Naive thymus-derived CD4-positive, alpha-beta T cell (primary cell): ENCODE measurements at regions not wholly inside any gene's neighbourhood (a gene's known extent, or its start where the extent isn't known, plus 50 kb on each side); places are given as distances from the start of the nearest gene placed in this dataset.

ENCODE experiments used
- ATAC-seq: fragments of 150-1000 bp; cut with Tn5 transposase; 2 replicates; pipeline ENCODE4 v1.10.0; 2021; ENCODE audit warnings: mild to moderate bottlenecking, moderate library complexity
- CTCF ChIA-PET: fragments of 350-600 bp; sonication (Branson Sonifier 250); formaldehyde crosslinking; loops from one replicate; lab custom pipeline; 2021; ENCODE audit warnings: antibody characterized with exemption; lab: Charles Lee
- POLR2A ChIA-PET: fragments of 350-600 bp; sonication (Branson Sonifier 250); formaldehyde crosslinking; loops from one replicate; lab custom pipeline; 2021; ENCODE audit warnings: antibody characterized with exemption, inconsistent platforms; lab: Charles Lee
- DNase-seq, 9 donors: peaks; one replicate each; pipeline versions ENCODE4 v3.0.0 to v3.0.0-alpha.2; 2020 to 2022; ENCODE audit warnings: mixed read lengths in 1 of 9
- H3K27ac ChIP-seq: one replicate; pipeline ENCODE4 v1.7.0; 2013; ENCODE audit warnings: mild to moderate bottlenecking, low read depth, low read length, moderate library complexity
- H3K27me3 ChIP-seq, 2 donors: one replicate each; pipeline ENCODE4 v1.7.0; 2013; ENCODE audit warnings: low read length in 2 of 2, mild to moderate bottlenecking in 2 of 2, moderate library complexity in 2 of 2; ENCODE audit not compliant: control insufficient read depth in 2 of 2, insufficient read depth in 2 of 2
- H3K36me3 ChIP-seq, 3 experiments: 1 replicate in 2 of 3; 2 replicates in 1 of 3; pipeline ENCODE4 v1.7.0; 2013; ENCODE audit warnings: low read length in 3 of 3, mild to moderate bottlenecking in 3 of 3, moderate library complexity in 1 of 3; ENCODE audit not compliant: insufficient read depth in 3 of 3, control insufficient read depth in 2 of 3
- H3K4me1 ChIP-seq, 2 donors: one replicate each; pipeline ENCODE4 v1.7.0; 2013; ENCODE audit warnings: low read length in 2 of 2, mild to moderate bottlenecking in 2 of 2, moderate library complexity in 1 of 2; ENCODE audit not compliant: control insufficient read depth in 2 of 2, insufficient read depth in 2 of 2
- H3K4me3 ChIP-seq: 2 replicates; pipeline ENCODE4 v1.7.0; 2013; ENCODE audit warnings: mild to moderate bottlenecking, low read length
- H3K9me3 ChIP-seq, 3 experiments: 1 replicate in 2 of 3; 2 replicates in 1 of 3; pipeline ENCODE4 v1.7.0; 2013; ENCODE audit warnings: low read length in 3 of 3; ENCODE audit not compliant: control insufficient read depth in 2 of 3
- H3K27ac Mint-ChIP-seq, 9 donors: one replicate each; pipeline ENCODE4 v1.8.0; 2020 to 2022; ENCODE audit warnings: mixed read lengths in 9 of 9, mild to moderate bottlenecking in 8 of 9, moderate library complexity in 5 of 9, inconsistent platforms in 2 of 9
- H3K27me3 Mint-ChIP-seq, 5 donors: one replicate each; pipeline ENCODE4 v1.8.0; 2021 to 2022; ENCODE audit warnings: mixed read lengths in 5 of 5, mild to moderate bottlenecking in 1 of 5
- H3K36me3 Mint-ChIP-seq, 5 donors: one replicate each; pipeline ENCODE4 v1.8.0; 2020 to 2022; ENCODE audit warnings: mixed read lengths in 5 of 5, mild to moderate bottlenecking in 3 of 5, inconsistent platforms in 1 of 5
- H3K4me1 Mint-ChIP-seq, 7 donors: one replicate each; pipeline ENCODE4 v1.8.0; 2020 to 2022; ENCODE audit warnings: mixed read lengths in 7 of 7, mild to moderate bottlenecking in 3 of 7, inconsistent platforms in 1 of 7
- H3K4me3 Mint-ChIP-seq, 10 donors: one replicate each; pipeline ENCODE4 v1.8.0; 2020 to 2022; ENCODE audit warnings: mild to moderate bottlenecking in 10 of 10, mixed read lengths in 10 of 10, moderate library complexity in 6 of 10, inconsistent platforms in 2 of 10
- H3K9me3 Mint-ChIP-seq, 11 donors: one replicate each; pipeline ENCODE4 v1.8.0; 2020 to 2022; ENCODE audit warnings: mixed read lengths in 11 of 11, mild to moderate bottlenecking in 4 of 11, inconsistent platforms in 1 of 11, moderate library complexity in 1 of 11
- intact Hi-C, 2 donors: fragments of 100-400 bp; cut with micrococcal nuclease; formaldehyde crosslinking; loops; one replicate each; pipeline ENCODE4 v1.15.1; 2023

DNA sequence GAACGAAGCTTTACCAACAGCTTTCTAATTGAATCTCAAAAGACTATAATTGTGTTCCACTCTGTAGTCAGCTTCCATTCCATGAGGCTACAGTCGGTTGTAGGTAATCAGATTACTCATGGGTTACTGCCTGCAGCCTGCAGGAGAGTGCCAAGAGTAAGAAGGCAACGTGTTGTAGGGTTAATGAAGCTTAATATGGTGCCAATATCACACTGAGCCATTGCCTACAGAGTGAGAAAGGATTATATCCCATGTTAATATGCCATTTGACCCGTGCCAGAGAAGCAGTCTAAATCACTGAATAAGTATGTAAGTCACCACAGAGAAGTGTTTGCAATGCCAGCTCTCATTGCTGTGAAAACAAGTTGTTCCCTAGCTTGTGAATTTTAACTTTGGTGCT, 734.5 kb upstream of the ACVR2A start:
- CTCF ChIA-PET, result interaction anchor here (1.0 kb wide), 1 partner anchor 13 kb away, joined by 3 read pairs; no protein-coding TSS in a partner anchor
- ATAC-seq (no peak), DNase-seq (no peak)
- H3K4me1 ChIP-seq, result no peaks in the 10 kb centered on the region
- no peak overlapping the region for H3K27ac ChIP-seq
- no peak overlapping the region for H3K4me3 Mint-ChIP-seq
- no peaks in the 10 kb centered on the region for H3K9me3 ChIP-seq
- H3K4me3 ChIP-seq, result no peak overlapping the region
- peaks cover 0 to 14% (median 0%) of the 10 kb centered on the region in 11 donors for H3K9me3 Mint-ChIP-seq
- POLR2A ChIA-PET, result interaction anchor here (0.6 kb wide), 1 partner anchor 993 kb away, joined by 4 read pairs; no protein-coding TSS in a partner anchor
- H3K4me1 Mint-ChIP-seq, result peaks cover 0 to 2% (median 0%) of the 10 kb centered on the region in 7 donors
- intact Hi-C loops, result no loop called here
- H3K27me3 Mint-ChIP-seq, result peaks cover 0 to 14% (median 5%) of the 10 kb centered on the region in 5 donors
- no peak overlapping the region for H3K27ac Mint-ChIP-seq
- H3K36me3 Mint-ChIP-seq, result peaks cover 0 to 3% (median 0%) of the 10 kb centered on the region in 5 donors
- H3K27me3 ChIP-seq, result no peaks in the 10 kb centered on the region
- no peaks in the 10 kb centered on the region for H3K36me3 ChIP-seq

DNA sequence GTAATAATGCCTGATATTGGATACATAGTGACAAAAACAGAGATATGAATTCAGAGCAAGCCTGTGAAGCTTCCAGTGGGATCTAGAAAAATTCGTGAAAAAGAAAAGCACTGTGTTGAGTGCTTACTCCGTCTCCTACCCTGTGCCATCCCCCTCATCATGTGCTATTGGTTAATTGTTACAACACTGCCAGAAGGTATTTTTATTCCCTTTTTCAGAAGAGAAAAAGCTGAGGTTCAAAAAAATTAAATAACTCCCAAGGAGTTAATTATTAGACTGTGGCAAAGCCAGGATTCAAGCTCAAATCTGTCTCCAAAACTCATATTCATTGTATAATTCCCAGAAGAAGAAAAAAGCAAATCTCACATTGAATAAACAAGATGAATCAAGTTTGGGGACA, 735.5 kb upstream of the ACVR2A start:
- Mint-ChIP-seq H3K4me3 (no peak overlapping the region), H3K4me1 (peaks cover 0 to 2% (median 0%) of the 10 kb centered on the region in 7 donors), H3K36me3 (peaks cover 0 to 3% (median 0%) of the 10 kb centered on the region in 5 donors), H3K27ac (no peak overlapping the region), H3K27me3 (peaks cover 0 to 14% (median 5%) of the 10 kb centered on the region in 5 donors), H3K9me3 (peaks cover 0 to 14% (median 0%) of the 10 kb centered on the region in 11 donors)
- Histone ChIP-seq H3K4me1 (no peaks in the 10 kb centered on the region), H3K9me3 (no peaks in the 10 kb centered on the region), H3K36me3 (no peaks in the 10 kb centered on the region), H3K27me3 (no peaks in the 10 kb centered on the region), H3K27ac (no peak overlapping the region), H3K4me3 (no peak overlapping the region)
- ChIA-PET POLR2A (no interaction called here), CTCF (no interaction called here)
- intact Hi-C loops, result no loop called here
- DNase-seq, result no peak
- ATAC-seq, result no peak

DNA sequence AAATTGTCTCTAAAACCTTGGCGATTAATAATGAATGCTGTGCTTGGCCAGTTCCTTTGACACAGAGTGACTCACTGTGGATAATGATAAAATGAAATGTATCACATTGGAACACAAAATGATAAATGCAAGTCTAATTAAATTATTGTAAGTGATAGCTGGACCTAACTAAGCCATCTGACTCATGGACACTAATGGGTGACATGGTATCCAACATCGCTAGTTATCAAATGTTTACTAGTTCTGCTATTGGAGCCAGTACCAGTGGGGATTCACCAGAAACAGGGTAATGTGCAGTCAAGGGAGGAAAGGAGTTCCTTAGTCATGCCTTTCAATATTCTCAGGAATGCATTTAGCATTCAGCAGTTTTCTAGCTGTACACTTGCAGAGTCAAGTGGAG, 736.3 kb upstream of the ACVR2A start:
- Mint-ChIP-seq H3K9me3 (peaks cover 0 to 9% (median 0%) of the 10 kb centered on the region in 11 donors), H3K36me3 (peaks cover 0 to 3% (median 0%) of the 10 kb centered on the region in 5 donors)

DNA sequence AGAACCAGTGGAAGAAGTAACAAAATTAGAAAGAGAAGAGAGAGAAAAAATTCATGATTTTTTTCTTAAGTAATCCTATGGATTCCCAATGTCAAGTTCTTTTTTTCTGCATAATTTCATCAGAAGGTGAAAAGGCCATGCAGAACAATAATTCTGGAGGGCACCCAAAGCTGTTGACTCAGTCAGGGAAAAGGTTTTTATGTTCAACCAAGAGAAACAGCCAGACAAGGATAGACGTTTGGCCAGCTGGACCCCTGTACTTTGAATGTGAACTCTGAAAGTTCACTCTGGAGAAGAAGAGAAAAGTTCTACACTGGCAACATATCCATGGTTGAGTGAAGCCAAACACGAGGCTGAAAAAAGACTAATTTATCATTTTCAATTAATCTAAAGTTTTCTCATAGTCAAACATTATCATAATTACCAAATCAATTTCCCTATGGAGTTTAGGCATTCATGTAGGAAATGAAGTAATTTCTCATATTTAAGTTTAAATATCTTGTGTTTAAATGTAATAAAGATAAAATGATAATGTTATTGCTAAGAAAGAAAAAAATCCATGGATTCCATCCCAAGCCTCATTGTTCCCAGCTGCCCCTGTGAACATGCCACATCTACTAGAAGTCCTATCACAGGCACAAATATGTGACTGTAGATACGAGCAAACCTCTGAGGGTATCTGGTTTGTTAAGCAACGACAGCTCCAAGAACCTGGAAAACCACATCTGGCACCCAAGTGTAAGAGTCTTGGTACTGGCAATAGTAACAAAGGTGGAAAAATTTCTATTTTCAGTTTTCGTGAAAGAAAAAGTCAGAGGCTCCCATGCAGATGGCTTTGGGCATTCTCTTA, 742.7 kb upstream of the ACVR2A start:
- CTCF ChIA-PET, result no interaction called here
- H3K27ac Mint-ChIP-seq, result no peak overlapping the region

More for the DNA sequence above, 736.3 kb upstream of the ACVR2A start:
- no peak overlapping the region for H3K4me3 Mint-ChIP-seq
- ChIA-PET POLR2A (no interaction called here), CTCF (no interaction called here)
- Histone ChIP-seq H3K36me3 (no peaks in the 10 kb centered on the region), H3K9me3 (no peaks in the 10 kb centered on the region), H3K27ac (no peak overlapping the region), H3K4me3 (no peak overlapping the region), H3K4me1 (no peaks in the 10 kb centered on the region), H3K27me3 (no peaks in the 10 kb centered on the region)
- peaks cover 0 to 2% (median 0%) of the 10 kb centered on the region in 7 donors for H3K4me1 Mint-ChIP-seq
- no peak overlapping the region for H3K27ac Mint-ChIP-seq
- no peak for DNase-seq
- intact Hi-C loops, result no loop called here
- H3K27me3 Mint-ChIP-seq, result peaks cover 0 to 14% (median 5%) of the 10 kb centered on the region in 5 donors
- ATAC-seq, result no peak

DNA sequence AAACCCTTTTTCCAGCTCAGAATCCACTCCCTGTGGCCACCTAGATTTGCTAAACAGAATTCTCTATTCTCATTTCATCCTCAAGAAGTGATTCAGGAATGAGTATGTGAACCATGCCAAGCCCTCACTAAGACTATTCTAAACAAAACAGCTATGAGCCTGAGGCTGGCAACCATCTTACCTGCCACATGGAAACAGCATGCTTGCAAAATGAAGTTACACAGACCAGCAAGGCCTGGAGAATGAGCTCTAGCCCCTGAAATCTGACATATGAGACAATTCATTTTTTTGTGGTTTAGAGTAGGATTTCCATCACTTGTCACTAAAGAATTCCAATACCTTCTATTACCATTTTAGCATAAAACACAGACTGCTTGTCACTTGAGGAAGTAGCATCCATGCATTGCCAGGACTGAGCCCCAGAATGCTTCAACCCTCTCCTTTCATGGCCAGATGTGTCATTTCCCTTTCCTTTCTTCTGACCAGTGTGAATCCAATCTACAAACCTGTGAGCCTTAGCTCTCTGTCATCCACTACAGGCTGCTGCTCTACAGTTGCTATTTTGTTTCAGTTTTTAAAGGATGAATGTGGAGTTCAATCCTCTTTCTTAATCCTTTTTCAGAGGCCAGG, 744.3 kb upstream of the ACVR2A start:
- H3K4me3 Mint-ChIP-seq, result no peak overlapping the region
- ChIA-PET CTCF (no interaction called here), POLR2A (no interaction called here)
- H3K4me1 ChIP-seq, result no peaks in the 10 kb centered on the region
- H3K36me3 ChIP-seq, result no peaks in the 10 kb centered on the region
- no peaks in the 10 kb centered on the region for H3K27me3 ChIP-seq
- no peak overlapping the region for H3K4me3 ChIP-seq
- intact Hi-C loops, result no loop called here
- H3K4me1 Mint-ChIP-seq, result no peaks in the 10 kb centered on the region
- no peak for DNase-seq
- no peaks in the 10 kb centered on the region for H3K9me3 ChIP-seq
- peaks cover 0 to 2% (median 0%) of the 10 kb centered on the region in 5 donors for H3K36me3 Mint-ChIP-seq
- no peak overlapping the region for H3K27ac ChIP-seq
- ATAC-seq, result no peak
- H3K9me3 Mint-ChIP-seq, result no peaks in the 10 kb centered on the region
- no peak overlapping the region for H3K27ac Mint-ChIP-seq
- H3K27me3 Mint-ChIP-seq, result peaks cover 0 to 10% (median 4%) of the 10 kb centered on the region in 5 donors

More for the DNA sequence above, 742.7 kb upstream of the ACVR2A start:
- Histone ChIP-seq H3K27ac (no peak overlapping the region), H3K27me3 (no peaks in the 10 kb centered on the region), H3K9me3 (no peaks in the 10 kb centered on the region), H3K4me3 (no peak overlapping the region), H3K4me1 (no peaks in the 10 kb centered on the region), H3K36me3 (no peaks in the 10 kb centered on the region)
- Mint-ChIP-seq H3K4me3 (no peak overlapping the region), H3K9me3 (no peaks in the 10 kb centered on the region), H3K4me1 (peaks cover 0 to 2% (median 0%) of the 10 kb centered on the region in 7 donors), H3K27me3 (peaks cover 0 to 13% (median 9%) of the 10 kb centered on the region in 5 donors), H3K36me3 (peaks cover 0 to 1% (median 0%) of the 10 kb centered on the region in 5 donors)
- DNase-seq (no peak), ATAC-seq (no peak)
- POLR2A ChIA-PET, result no interaction called here
- intact Hi-C loops, result no loop called here

DNA sequence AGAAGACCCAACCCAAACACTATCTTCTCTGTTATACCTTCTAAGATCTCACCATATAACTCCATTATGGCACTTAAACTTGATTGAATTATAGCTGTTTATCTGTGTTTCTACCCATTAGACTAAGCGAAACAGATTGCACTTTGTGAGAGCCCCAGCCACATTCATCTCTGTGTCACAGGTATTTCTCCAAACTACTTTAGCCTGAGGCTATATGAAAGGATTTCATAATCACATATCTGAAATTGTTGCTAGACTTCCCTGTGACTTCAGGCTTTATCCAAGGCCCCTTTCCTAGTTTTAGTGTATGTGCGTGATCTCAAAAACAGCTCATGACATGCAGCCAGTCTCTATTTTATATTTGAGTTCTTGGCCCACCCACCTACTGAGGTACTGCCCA, 745.0 kb upstream of the ACVR2A start:
- Histone ChIP-seq H3K4me1 (no peaks in the 10 kb centered on the region), H3K27ac (no peak overlapping the region), H3K36me3 (no peaks in the 10 kb centered on the region), H3K4me3 (no peak overlapping the region), H3K9me3 (no peaks in the 10 kb centered on the region), H3K27me3 (no peaks in the 10 kb centered on the region)
- ChIA-PET POLR2A (no interaction called here), CTCF (interaction anchor here (1.1 kb wide), 1 partner anchor 17 kb away, joined by 4 read pairs; no protein-coding TSS in a partner anchor)
- peaks cover 0 to under 1% (median 0%) of the 10 kb centered on the region in 11 donors for H3K9me3 Mint-ChIP-seq
- intact Hi-C loops, result no loop called here
- H3K4me1 Mint-ChIP-seq, result no peaks in the 10 kb centered on the region
- H3K27me3 Mint-ChIP-seq, result peaks cover 1 to 12% (median 5%) of the 10 kb centered on the region in 5 donors
- DNase-seq, result no peak
- ATAC-seq, result no peak
- no peak overlapping the region for H3K27ac Mint-ChIP-seq
- H3K4me3 Mint-ChIP-seq, result no peak overlapping the region
- peaks cover 0 to 2% (median 0%) of the 10 kb centered on the region in 5 donors for H3K36me3 Mint-ChIP-seq
